IMR-90 (cell line): ENCODE measurements at regions not wholly inside any gene's neighbourhood (a gene's known extent, or its start where the extent isn't known, plus 50 kb on each side); places are given as distances from the start of the nearest gene placed in this dataset.

Experiments
- CEBPB ChIP-seq: IDR thresholded peaks from 2 replicates; pipeline ENCODE4 v1.6.1; 2012; ENCODE audit warnings: low read depth, low read length, improper control_type of control experiment
- CTCF ChIP-seq: conservative IDR thresholded peaks from 2 replicates; pipeline ENCODE4 v1.5.1; 2012; ENCODE audit warnings: mild to moderate bottlenecking, low read depth, low read length, improper control_type of control experiment
- ELK1 ChIP-seq: fragments of 150-350 bp; IDR thresholded peaks from 2 replicates; pipeline ENCODE4 v1.6.1; 2016; ENCODE audit warnings: low read depth, mild to moderate bottlenecking, low read length, moderate library complexity, borderline replicate concordance
- NFE2L2 ChIP-seq: fragments of 150-350 bp; IDR thresholded peaks from 2 replicates; pipeline ENCODE4 v1.6.1; 2016; ENCODE audit warnings: low read depth, mild to moderate bottlenecking, low read length
- POLR2A ChIP-seq: IDR thresholded peaks from 2 replicates; pipeline ENCODE4 v1.6.1; 2012; ENCODE audit warnings: mild to moderate bottlenecking, low read depth, low read length
- RFX5 ChIP-seq: IDR thresholded peaks from 2 replicates; pipeline ENCODE4 v1.8.0; 2012; ENCODE audit warnings: low read depth, mild to moderate bottlenecking, low read length, moderate library complexity
- SMC3 ChIP-seq: fragments of 150-350 bp; IDR thresholded peaks from 2 replicates; pipeline ENCODE4 v1.6.1; 2016; ENCODE audit warnings: low read depth, mild to moderate bottlenecking, antibody characterized with exemption, low read length, moderate library complexity
- USF2 ChIP-seq: fragments of 150-350 bp; IDR thresholded peaks from 2 replicates; pipeline ENCODE4 v1.6.1; 2017; ENCODE audit warnings: mild to moderate bottlenecking, antibody characterized with exemption, low read length, low read depth

- TF ChIP-seq SMC3 = no peak
- TF ChIP-seq CTCF = no peak
- TF ChIP-seq NFE2L2 = no peak
- TF ChIP-seq USF2 = no peak
- TF ChIP-seq RFX5 = no peak
- no peak for TF ChIP-seq POLR2A
- no peak for TF ChIP-seq CEBPB
- TF ChIP-seq ELK1 = no peak
Measured at GRCh38 chr11:101348786-101349185, 219.2 kb upstream of the PGR start.
